IMR-90 (cell line): ENCODE measurements at regions not wholly inside any gene's neighbourhood (a gene's known extent, or its start where the extent isn't known, plus 50 kb on each side); places are given as distances from the start of the nearest gene placed in this dataset.

Experiments used
- ATAC-seq: fragments of 200-7000 bp; cut with Tn5 transposase; 2 replicates; pipeline ENCODE4 v1.9.1; 2020; ENCODE audit warnings: low read depth, mild to moderate bottlenecking, moderate library complexity
- BruUV-seq: library from RNA; stranded (reverse); fragments of 400-500 nt; replicated peaks from 2 replicates; lab custom pipeline; 2021; lab: Mats Ljungman, UMichigan
- CTCF ChIA-PET: fragments of 300-600 bp; formaldehyde crosslinking; extraction: SDS; loops from one replicate; lab custom pipeline; 2021; ENCODE audit warnings: antibody characterized with exemption; lab: Yijun Ruan, JAX
- POLR2A ChIA-PET: fragments of 300-600 bp; sonication (Branson Sonifier 250); formaldehyde crosslinking; loops from one replicate; lab custom pipeline; 2022; ENCODE audit warnings: antibody characterized with exemption; ENCODE audit not compliant: unreplicated experiment; lab: Charles Lee
- DNase-seq: peaks from one replicate; pipeline ENCODE4 v3.0.0; 2013
- H2AFZ ChIP-seq: replicated peaks from 2 replicates; pipeline ENCODE3; 2013; ENCODE audit warnings: low read length, mild to moderate bottlenecking; ENCODE audit not compliant: poor library complexity
- H2AK5ac ChIP-seq: 2 replicates; pipeline ENCODE4 v1.6.1; 2013; ENCODE audit warnings: low read depth, low read length, inconsistent platforms
- H2AK9ac ChIP-seq: replicated peaks from 2 replicates; pipeline ENCODE3; 2013; ENCODE audit warnings: mild to moderate bottlenecking, low read depth, low read length, moderate library complexity; ENCODE audit not compliant: poor library complexity
- H2BK120ac ChIP-seq: 2 replicates; pipeline ENCODE4 v1.6.1; 2013; ENCODE audit warnings: low read depth, low read length, inconsistent platforms
- H2BK15ac ChIP-seq: 3 replicates; pipeline ENCODE4 v1.6.1; 2013; ENCODE audit warnings: low read depth, low read length, inconsistent platforms
- H2BK20ac ChIP-seq: 2 replicates; pipeline ENCODE4 v1.6.1; 2013; ENCODE audit warnings: low read depth, mild to moderate bottlenecking, inconsistent platforms, low read length, moderate library complexity
- H2BK5ac ChIP-seq: 2 replicates; pipeline ENCODE4 v1.6.1; 2013; ENCODE audit warnings: mild to moderate bottlenecking, low read depth, low read length, inconsistent platforms; ENCODE audit not compliant: poor library complexity, severe bottlenecking
- H3K14ac ChIP-seq: replicated peaks from 2 replicates; pipeline ENCODE4 v1.6.1; 2013; ENCODE audit warnings: low read depth, low read length, inconsistent platforms
- H3K18ac ChIP-seq: 2 replicates; pipeline ENCODE4 v1.6.1; 2013; ENCODE audit warnings: low read depth, low read length, control low read depth
- H3K23ac ChIP-seq: 2 replicates; pipeline ENCODE4 v1.6.1; 2013; ENCODE audit warnings: low read depth, low read length, inconsistent platforms
- H3K27ac ChIP-seq: 2 replicates; pipeline ENCODE4 v1.5.1; 2013; ENCODE audit warnings: mild to moderate bottlenecking, control low read depth, low read length; ENCODE audit not compliant: insufficient read depth
- H3K27me3 ChIP-seq: 2 replicates; pipeline ENCODE4 v1.6.1; 2013; ENCODE audit warnings: low read length; ENCODE audit not compliant: control insufficient read depth, insufficient read depth
- H3K36me3 ChIP-seq: 2 replicates; pipeline ENCODE4 v1.6.1; 2013; ENCODE audit warnings: low read length, mixed read lengths; ENCODE audit not compliant: control insufficient read depth, insufficient read depth
- H3K4ac ChIP-seq: 2 replicates; pipeline ENCODE4 v1.6.1; 2013; ENCODE audit warnings: low read depth, low read length, inconsistent platforms
- H3K4me1 ChIP-seq: 2 replicates; pipeline ENCODE4 v1.6.1; 2013; ENCODE audit warnings: low read length, mixed read lengths; ENCODE audit not compliant: control insufficient read depth, insufficient read depth
- H3K4me2 ChIP-seq: 2 replicates; pipeline ENCODE4 v1.6.1; 2013; ENCODE audit warnings: low read depth, mild to moderate bottlenecking, control low read depth, low read length, moderate library complexity
- H3K4me3 ChIP-seq: 2 replicates; pipeline ENCODE4 v1.5.1; 2013; ENCODE audit warnings: low read depth, mild to moderate bottlenecking, control low read depth, low read length, moderate library complexity; ENCODE audit not compliant: insufficient read depth
- H3K56ac ChIP-seq: 2 replicates; pipeline ENCODE4 v1.6.1; 2013; ENCODE audit warnings: low read length, inconsistent platforms; ENCODE audit not compliant: insufficient read depth; ENCODE audit errors: extremely low read depth
- H3K79me1 ChIP-seq, 2 experiments: 2 replicates each; pipeline ENCODE4 v1.6.1; 2013; ENCODE audit warnings: low read length in 2 of 2, inconsistent platforms in 1 of 2, low read depth in 1 of 2
- H3K9ac ChIP-seq: 2 replicates; pipeline ENCODE4 v1.6.1; 2013; ENCODE audit warnings: low read depth, low read length, control low read depth
- H3K9me1 ChIP-seq: 2 replicates; pipeline ENCODE4 v1.6.1; 2013; ENCODE audit warnings: low read length, inconsistent platforms; ENCODE audit not compliant: insufficient read depth
- H3K9me3 ChIP-seq: 2 replicates; pipeline ENCODE4 v1.6.1; 2013; ENCODE audit warnings: low read length; ENCODE audit not compliant: control insufficient read depth, insufficient read depth
- H4K20me1 ChIP-seq: 2 replicates; pipeline ENCODE4 v1.6.1; 2013; ENCODE audit warnings: low read length, inconsistent platforms; ENCODE audit not compliant: insufficient read depth
- H4K5ac ChIP-seq: 2 replicates; pipeline ENCODE4 v1.6.1; 2013; ENCODE audit warnings: mild to moderate bottlenecking, low read depth, low read length, control low read depth
- H4K8ac ChIP-seq, 2 experiments: 2 replicates each; pipeline ENCODE4 v1.6.1; 2013; ENCODE audit warnings: low read depth in 2 of 2, low read length in 2 of 2, control low read depth in 1 of 2, inconsistent platforms in 1 of 2
- H4K91ac ChIP-seq: 2 replicates; pipeline ENCODE4 v1.6.1; 2013; ENCODE audit warnings: low read depth, low read length, inconsistent platforms; ENCODE audit not compliant: insufficient read depth
- CEBPB ChIP-seq: IDR thresholded peaks from 2 replicates; pipeline ENCODE4 v1.6.1; 2012; ENCODE audit warnings: low read depth, low read length, improper control_type of control experiment
- CHD1 ChIP-seq: IDR thresholded peaks from 2 replicates; pipeline ENCODE4 v1.6.1; 2012; ENCODE audit warnings: low read depth, low read length, improper control_type of control experiment
- FOS ChIP-seq: fragments of 150-350 bp; IDR thresholded peaks from 2 replicates; pipeline ENCODE4 v1.6.1; 2016; ENCODE audit warnings: low read depth, low read length
- MAFK ChIP-seq: IDR thresholded peaks from 2 replicates; pipeline ENCODE4 v1.6.1; 2012; ENCODE audit warnings: low read depth, low read length, improper control_type of control experiment
- MAZ ChIP-seq: IDR thresholded peaks from 2 replicates; pipeline ENCODE4 v1.6.1; 2012; ENCODE audit warnings: low read depth, mild to moderate bottlenecking, low read length, improper control_type of control experiment, moderate library complexity, borderline replicate concordance
- MXI1 ChIP-seq: IDR thresholded peaks from 2 replicates; pipeline ENCODE4 v1.6.1; 2012; ENCODE audit warnings: low read depth, mild to moderate bottlenecking, low read length, moderate library complexity, borderline replicate concordance
- NFE2L2 ChIP-seq: fragments of 150-350 bp; IDR thresholded peaks from 2 replicates; pipeline ENCODE4 v1.6.1; 2016; ENCODE audit warnings: low read depth, mild to moderate bottlenecking, low read length
- POLR2A ChIP-seq: IDR thresholded peaks from 2 replicates; pipeline ENCODE4 v1.6.1; 2012; ENCODE audit warnings: mild to moderate bottlenecking, low read depth, low read length
- RCOR1 ChIP-seq: IDR thresholded peaks from 2 replicates; pipeline ENCODE4 v1.6.1; 2012; ENCODE audit warnings: mild to moderate bottlenecking, low read length, improper control_type of control experiment; ENCODE audit not compliant: insufficient replicate concordance
- SMC3 ChIP-seq: fragments of 150-350 bp; IDR thresholded peaks from 2 replicates; pipeline ENCODE4 v1.6.1; 2016; ENCODE audit warnings: low read depth, mild to moderate bottlenecking, antibody characterized with exemption, low read length, moderate library complexity
- USF2 ChIP-seq: fragments of 150-350 bp; IDR thresholded peaks from 2 replicates; pipeline ENCODE4 v1.6.1; 2017; ENCODE audit warnings: mild to moderate bottlenecking, antibody characterized with exemption, low read length, low read depth
- WGBS, 2 experiments: methylation state at CpG; one replicate each; pipeline versions ENCODE4 v1.1.5 to v1.1.7; 2013; ENCODE audit warnings: missing lambda C conversion rate in 2 of 2; ENCODE audit not compliant: insufficient read length in 1 of 2; ENCODE audit errors: extremely low coverage in 2 of 2; 5-methylcytosine and 5-hydroxymethylcytosine counted together
- dilution Hi-C: fragments of 300-500 bp; cut with HindIII; formaldehyde crosslinking; loops from one replicate; pipeline ENCODE4 v1.14.3; 2018; ENCODE audit warnings: low sequenced_read_pairs; ENCODE audit not compliant: unreplicated experiment
- in situ Hi-C: fragments of 300-500 bp; cut with MboI; formaldehyde crosslinking; loops from 3 replicates; pipeline ENCODE4 v1.14.3; 2019; ENCODE audit warnings: low sequenced_read_pairs, inconsistent platforms, mixed read lengths
- intact Hi-C: fragments of 100-400 bp; cut with micrococcal nuclease; formaldehyde crosslinking; loops from 2 replicates; pipeline ENCODE4 v1.10.0; 2022
- TF ChIP-seq, protein P1 (sequence below): fragments of 150-350 bp; IDR thresholded peaks from 2 replicates; pipeline ENCODE4 v1.6.1; 2016; ENCODE audit warnings: low read depth, mild to moderate bottlenecking, low read length, moderate library complexity, borderline replicate concordance
- TF ChIP-seq, protein P2 (sequence below): conservative IDR thresholded peaks from 2 replicates; pipeline ENCODE4 v1.5.1; 2012; ENCODE audit warnings: mild to moderate bottlenecking, low read depth, low read length, improper control_type of control experiment

- in situ Hi-C loops (no loop called here), intact Hi-C loops (loop anchor here (5.0 kb wide), 2 partner anchors 165 to 185 kb away; no protein-coding TSS in a partner anchor), dilution Hi-C loops (no loop called here)
- Histone ChIP-seq H2BK15ac (no peak overlapping the region), H2AK9ac (no peak overlapping the region), H3K9me1 (peaks cover 3% of the 10 kb centered on the region; the same call in 1 of the 2 replicates), H3K56ac (no peak overlapping the region), H3K18ac (no peak overlapping the region), H2AK5ac (no peak overlapping the region), H3K27me3 (no peaks in the 10 kb centered on the region), H2BK120ac (no peak overlapping the region), H3K4me1 (no peaks in the 10 kb centered on the region), H2AFZ (no peak overlapping the region), H4K5ac (no peak overlapping the region), H3K23ac (no peak overlapping the region), H3K9ac (no peak overlapping the region), H3K79me1 (no peaks in the 10 kb centered on the region), H3K4ac (no peak overlapping the region), H3K4me3 (no peak overlapping the region), H4K91ac (no peak overlapping the region), H2BK20ac (no peak overlapping the region), H2BK5ac (no peak overlapping the region), H3K14ac (no peak overlapping the region), H3K27ac (no peak overlapping the region), H4K20me1 (no peaks in the 10 kb centered on the region), H4K8ac (no peak overlapping the region), H3K9me3 (no peaks in the 10 kb centered on the region), H3K36me3 (no peaks in the 10 kb centered on the region), H3K4me2 (no peak overlapping the region)
- ATAC-seq (no peak), DNase-seq (no peak)
- ChIA-PET POLR2A (no interaction called here), CTCF (no interaction called here)
- TF ChIP-seq, protein P1, sequence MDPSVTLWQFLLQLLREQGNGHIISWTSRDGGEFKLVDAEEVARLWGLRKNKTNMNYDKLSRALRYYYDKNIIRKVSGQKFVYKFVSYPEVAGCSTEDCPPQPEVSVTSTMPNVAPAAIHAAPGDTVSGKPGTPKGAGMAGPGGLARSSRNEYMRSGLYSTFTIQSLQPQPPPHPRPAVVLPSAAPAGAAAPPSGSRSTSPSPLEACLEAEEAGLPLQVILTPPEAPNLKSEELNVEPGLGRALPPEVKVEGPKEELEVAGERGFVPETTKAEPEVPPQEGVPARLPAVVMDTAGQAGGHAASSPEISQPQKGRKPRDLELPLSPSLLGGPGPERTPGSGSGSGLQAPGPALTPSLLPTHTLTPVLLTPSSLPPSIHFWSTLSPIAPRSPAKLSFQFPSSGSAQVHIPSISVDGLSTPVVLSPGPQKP = no peak
- TF ChIP-seq MAFK (no peak), NFE2L2 (no peak), FOS (no peak), RCOR1 (no peak), USF2 (no peak), CHD1 (no peak), MAZ (no peak), POLR2A (no peak), SMC3 (no peak), CEBPB (no peak), MXI1 (no peak)
- TF ChIP-seq, protein P2, sequence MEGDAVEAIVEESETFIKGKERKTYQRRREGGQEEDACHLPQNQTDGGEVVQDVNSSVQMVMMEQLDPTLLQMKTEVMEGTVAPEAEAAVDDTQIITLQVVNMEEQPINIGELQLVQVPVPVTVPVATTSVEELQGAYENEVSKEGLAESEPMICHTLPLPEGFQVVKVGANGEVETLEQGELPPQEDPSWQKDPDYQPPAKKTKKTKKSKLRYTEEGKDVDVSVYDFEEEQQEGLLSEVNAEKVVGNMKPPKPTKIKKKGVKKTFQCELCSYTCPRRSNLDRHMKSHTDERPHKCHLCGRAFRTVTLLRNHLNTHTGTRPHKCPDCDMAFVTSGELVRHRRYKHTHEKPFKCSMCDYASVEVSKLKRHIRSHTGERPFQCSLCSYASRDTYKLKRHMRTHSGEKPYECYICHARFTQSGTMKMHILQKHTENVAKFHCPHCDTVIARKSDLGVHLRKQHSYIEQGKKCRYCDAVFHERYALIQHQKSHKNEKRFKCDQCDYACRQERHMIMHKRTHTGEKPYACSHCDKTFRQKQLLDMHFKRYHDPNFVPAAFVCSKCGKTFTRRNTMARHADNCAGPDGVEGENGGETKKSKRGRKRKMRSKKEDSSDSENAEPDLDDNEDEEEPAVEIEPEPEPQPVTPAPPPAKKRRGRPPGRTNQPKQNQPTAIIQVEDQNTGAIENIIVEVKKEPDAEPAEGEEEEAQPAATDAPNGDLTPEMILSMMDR = no peak
- BruUV-seq = no TSS peak
- no CpG with 5 or more reads among the region's 2 CpGs for WGBS, 2 experiments
Measured at GRCh38 chr9:115757461-115757860, 396.1 kb upstream of the PAPPA start.
